DMS153 treated with DMSO at 0.1 percent for 48 hours (cell line): ENCODE measurements at regions not wholly inside any gene's neighbourhood (a gene's known extent, or its start where the extent isn't known, plus 50 kb on each side); places are given as distances from the start of the nearest gene placed in this dataset.

Source experiments
- DNase-seq: peaks from one replicate; lab custom pipeline; 2025; ENCODE audit not compliant: unreplicated experiment; lab: John Stamatoyannopoulos, UW

DNA sequence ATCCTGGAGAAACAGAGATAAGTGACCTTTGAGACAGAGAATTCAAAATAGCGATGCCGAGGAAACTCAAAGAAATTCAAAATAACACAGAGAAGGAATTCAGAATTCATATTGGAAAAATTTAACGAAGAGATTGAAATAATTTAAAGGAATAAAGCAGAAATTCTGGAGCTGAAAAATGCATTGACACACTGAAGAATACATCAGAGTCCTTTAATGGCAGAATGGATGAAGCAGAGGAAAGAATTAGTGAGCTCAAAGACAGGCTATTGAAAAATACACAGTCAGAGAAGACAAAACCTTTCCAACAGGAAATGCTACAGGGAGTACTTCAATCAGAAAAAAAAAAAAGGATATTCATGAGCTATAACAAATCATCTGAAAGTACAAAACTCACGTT lies 185.8 kb downstream of the PARM1 start:
- no peak for DNase-seq

DNA sequence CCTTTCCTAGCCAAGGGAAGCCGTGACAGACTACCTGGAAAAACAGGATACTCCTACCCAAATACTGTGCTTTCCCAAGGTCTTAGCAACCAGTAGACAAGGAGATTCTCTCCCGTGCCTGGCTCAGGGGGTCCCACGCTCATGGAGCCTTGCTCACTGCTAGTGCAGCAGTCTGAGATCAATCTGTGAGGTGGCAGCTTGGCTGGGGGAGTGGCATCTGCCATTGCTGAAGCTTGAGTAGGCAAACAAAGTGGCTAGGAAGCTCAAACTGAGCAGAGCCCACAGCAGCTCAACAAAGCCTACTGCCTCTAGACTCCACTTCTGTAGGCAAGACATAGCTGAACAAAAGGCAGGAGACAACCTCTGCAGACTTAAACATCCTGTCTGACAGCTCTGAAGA lies 177.1 kb downstream of the PARM1 start:
- DNase-seq, result no peak

DNA sequence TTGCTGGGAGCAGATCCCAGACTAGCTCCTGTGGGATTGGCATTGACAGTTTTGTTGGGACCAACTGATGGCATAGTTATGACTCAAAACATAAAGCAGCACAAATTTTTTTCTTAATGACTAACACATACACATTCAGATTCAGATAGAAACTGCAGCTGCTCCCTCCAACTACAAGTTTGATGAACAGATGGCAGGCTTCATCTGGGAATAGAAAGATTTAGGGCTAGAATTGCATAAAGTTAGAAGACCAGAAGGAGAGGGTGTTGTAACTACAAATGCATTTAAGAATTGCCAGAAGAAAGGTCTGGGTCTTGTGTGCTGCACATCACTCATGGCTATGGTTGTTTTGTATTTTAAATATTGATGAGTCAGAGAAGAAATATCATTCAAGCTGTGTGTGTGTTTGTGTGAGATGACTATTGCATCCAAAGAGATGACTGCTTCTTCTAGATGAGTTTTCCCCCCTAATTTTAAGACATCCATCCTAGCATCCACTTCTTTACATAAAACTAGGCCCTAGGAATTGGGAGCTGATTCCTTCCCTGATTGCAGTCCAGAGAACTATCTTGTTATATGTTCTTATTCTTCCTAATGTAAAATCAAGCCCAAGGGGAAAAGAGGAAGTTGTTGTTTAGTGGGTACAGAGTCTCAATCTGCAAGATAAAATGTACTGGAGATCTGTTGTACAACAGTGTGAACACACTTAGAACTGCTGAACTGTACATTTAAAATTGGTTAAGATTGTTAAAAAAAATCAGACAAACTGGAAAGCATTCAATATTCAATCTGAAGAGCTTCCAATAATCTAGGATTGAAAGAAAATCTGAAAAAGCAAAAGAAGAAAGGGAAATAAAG lies 175.1 kb downstream of the PARM1 start:
- DNase-seq, result no peak

DNA sequence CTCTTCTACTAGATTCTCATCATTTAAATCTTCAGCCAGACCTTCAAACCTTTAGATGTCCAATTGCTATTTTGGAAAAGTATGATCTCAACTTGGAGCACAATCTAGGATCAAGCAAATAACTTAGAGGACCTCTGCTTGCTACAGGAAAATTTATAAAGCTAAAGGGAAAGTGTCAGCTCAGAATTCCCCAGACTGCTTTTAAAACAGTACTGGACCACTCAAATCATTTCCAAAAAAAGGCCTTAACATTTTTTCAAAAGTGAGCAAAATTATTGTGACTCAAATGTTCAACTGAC lies 169.8 kb downstream of the PARM1 start:
- no peak for DNase-seq

DNA sequence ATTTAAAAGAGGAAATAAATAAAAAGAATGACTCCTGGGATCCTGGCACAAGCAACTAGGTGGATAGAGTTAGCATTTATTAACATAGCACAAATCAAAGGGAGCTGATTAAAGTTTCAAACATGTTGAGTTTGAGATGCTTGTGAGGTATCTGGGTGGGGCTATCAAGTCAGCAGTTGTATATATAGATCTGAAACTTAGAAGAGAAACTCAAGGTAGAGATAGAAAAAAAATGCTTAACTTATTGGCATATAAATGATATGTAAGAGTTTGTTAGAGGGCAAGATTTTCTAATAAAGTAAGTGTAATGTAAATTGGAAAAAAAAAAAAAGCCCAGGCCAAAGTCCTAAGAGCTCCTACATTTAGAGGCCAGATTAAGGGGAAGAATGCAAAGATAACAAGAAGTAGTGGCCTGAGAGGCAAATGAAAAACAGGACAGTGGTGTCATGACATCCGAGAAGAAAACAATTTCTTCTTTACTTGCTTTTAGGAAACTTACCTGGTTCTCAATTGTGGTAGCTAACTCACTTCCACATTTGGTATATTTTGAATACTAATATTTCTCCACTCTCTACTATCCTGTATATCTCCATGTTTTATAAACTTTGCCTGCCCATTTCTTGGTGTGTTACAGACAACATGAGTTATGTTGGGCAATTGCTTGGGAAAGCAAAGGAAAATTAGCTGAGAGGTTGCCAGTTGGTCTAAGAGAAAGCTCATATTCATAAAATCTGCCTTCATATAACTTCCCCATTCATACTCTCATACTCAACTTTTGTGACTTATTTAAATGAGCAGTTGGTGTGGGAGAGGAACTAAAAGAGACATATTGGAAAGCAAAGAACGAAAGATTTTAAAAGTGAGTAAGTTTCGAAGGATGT lies 169.2 kb downstream of the PARM1 start:
- DNase-seq, result no peak
